Karpas-422 (cell line): ENCODE measurements at regions not wholly inside any gene's neighbourhood (a gene's known extent, or its start where the extent isn't known, plus 50 kb on each side); places are given as distances from the start of the nearest gene placed in this dataset.

ENCODE experiments used
- DNase-seq: peaks from one replicate; pipeline ENCODE4 v3.0.0-alpha.2; 2015
- H2AFZ ChIP-seq: fragments of 200-600 bp; sonication (generic); 2 replicates; pipeline ENCODE4 v1.6.1; 2014; ENCODE audit warnings: antibody characterized with exemption, low read length, mixed read lengths
- H3K27ac ChIP-seq: fragments of 200-600 bp; sonication (generic); 2 replicates; pipeline ENCODE4 v1.5.1; 2014; ENCODE audit warnings: mild to moderate bottlenecking, low read length, moderate library complexity
- H3K27me3 ChIP-seq: fragments of 200-600 bp; sonication (generic); 2 replicates; pipeline ENCODE4 v1.6.1; 2014; ENCODE audit warnings: low read length, mixed read lengths
- H3K36me3 ChIP-seq: fragments of 200-600 bp; sonication (generic); 2 replicates; pipeline ENCODE4 v1.6.1; 2014; ENCODE audit warnings: low read length, mixed read lengths; ENCODE audit not compliant: insufficient read depth
- H3K4me1 ChIP-seq: fragments of 200-600 bp; sonication (generic); 2 replicates; pipeline ENCODE4 v1.6.1; 2014; ENCODE audit warnings: mild to moderate bottlenecking, low read length, mixed read lengths
- H3K4me2 ChIP-seq: fragments of 200-600 bp; sonication (generic); 2 replicates; pipeline ENCODE4 v1.6.1; 2014; ENCODE audit warnings: low read length, low read depth, mild to moderate bottlenecking; ENCODE audit not compliant: poor library complexity, severe bottlenecking
- H3K4me3 ChIP-seq: fragments of 200-600 bp; sonication (generic); 2 replicates; pipeline ENCODE4 v1.5.1; 2014; ENCODE audit warnings: mild to moderate bottlenecking, antibody characterized with exemption, low read length, mixed read lengths
- H3K79me2 ChIP-seq: fragments of 200-600 bp; sonication (generic); 2 replicates; pipeline ENCODE4 v1.6.1; 2014; ENCODE audit warnings: mild to moderate bottlenecking, low read length, mixed read lengths
- H3K9ac ChIP-seq: fragments of 200-600 bp; sonication (generic); 2 replicates; pipeline ENCODE4 v1.6.0; 2014; ENCODE audit warnings: low read length
- H3K9me2 ChIP-seq: fragments of 200-600 bp; sonication (generic), shearing (Covaris generic); replicated peaks from 2 replicates; pipeline ENCODE4 v1.6.0; 2014; ENCODE audit warnings: mild to moderate bottlenecking, low read length, moderate library complexity; ENCODE audit not compliant: insufficient read depth
- H3K9me3 ChIP-seq: fragments of 300-700, 200-600 bp; sonication (generic); 2 replicates; pipeline ENCODE4 v1.6.1; 2014; ENCODE audit warnings: low read length, mixed read lengths
- H4K20me1 ChIP-seq: fragments of 200-600 bp; sonication (generic); 2 replicates; pipeline ENCODE4 v1.6.1; 2014; ENCODE audit warnings: mild to moderate bottlenecking, antibody characterized with exemption, low read length, low read depth; ENCODE audit not compliant: insufficient read depth

DNA sequence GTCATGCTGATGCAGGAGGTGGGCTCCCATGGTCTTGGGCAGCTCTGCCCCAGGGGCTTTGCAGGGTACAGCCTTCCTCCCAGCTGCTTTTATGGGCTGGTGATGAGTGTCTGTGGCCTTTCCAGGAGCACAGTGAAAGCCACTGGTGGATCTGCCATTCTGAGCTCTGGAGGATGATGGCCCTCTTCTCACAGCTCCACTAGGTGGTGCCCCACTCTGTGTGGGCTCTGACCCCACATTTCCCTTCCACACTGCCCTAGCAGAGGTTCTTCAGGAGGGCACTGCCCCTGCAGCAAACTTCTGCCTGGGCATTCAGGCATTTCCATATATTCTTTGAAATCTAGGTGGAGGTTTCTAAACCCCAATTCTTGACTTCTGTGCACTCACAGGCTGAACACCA lies 1188.6 kb downstream of the MRPL39 start:
- peaks cover 25% of the 10 kb centered on the region for H3K9me3 ChIP-seq
- H3K9me2 ChIP-seq, result no peaks in the 10 kb centered on the region
- DNase-seq, result peak; percentile 54
- peaks cover 6% of the 10 kb centered on the region; the same call in 1 of the 2 replicates for H3K4me1 ChIP-seq
- no peaks in the 10 kb centered on the region for H4K20me1 ChIP-seq
- no peaks in the 10 kb centered on the region for H3K27me3 ChIP-seq
- H3K36me3 ChIP-seq, result no peaks in the 10 kb centered on the region
- H3K27ac ChIP-seq, result no peak overlapping the region
- no peak overlapping the region for H2AFZ ChIP-seq
- no peaks in the 10 kb centered on the region for H3K79me2 ChIP-seq
- H3K9ac ChIP-seq, result no peak overlapping the region
- no peak overlapping the region for H3K4me3 ChIP-seq
- no peak overlapping the region for H3K4me2 ChIP-seq

- Histone ChIP-seq H3K9ac (no peak overlapping the region), H3K4me1 (no peaks in the 10 kb centered on the region), H3K27me3 (no peaks in the 10 kb centered on the region), H3K4me2 (no peak overlapping the region), H3K79me2 (no peaks in the 10 kb centered on the region), H3K4me3 (no peak overlapping the region), H3K9me3 (peaks cover 15% of the 10 kb centered on the region), H2AFZ (no peak overlapping the region), H3K27ac (no peak overlapping the region), H3K9me2 (no peaks in the 10 kb centered on the region), H3K36me3 (no peaks in the 10 kb centered on the region), H4K20me1 (no peaks in the 10 kb centered on the region)
- no peak for DNase-seq
Observed at GRCh38 chr21:24411429-24411828, 1195.9 kb downstream of the MRPL39 start.

GRCh38 chr21:24403221-24403620 lies 1204.1 kb downstream of the MRPL39 start:
- H2AFZ ChIP-seq, result no peak overlapping the region

GRCh38 chr21:24395320-24395923 lies 1211.9 kb downstream of the MRPL39 start:
- H3K4me2 ChIP-seq, result no peak overlapping the region
- H3K36me3 ChIP-seq, result no peaks in the 10 kb centered on the region
- no peak overlapping the region for H3K4me3 ChIP-seq
- DNase-seq, result no peak
- no peak overlapping the region for H3K9ac ChIP-seq
- no peak overlapping the region for H3K27ac ChIP-seq
- no peaks in the 10 kb centered on the region for H4K20me1 ChIP-seq
- no peaks in the 10 kb centered on the region for H3K79me2 ChIP-seq
- H3K4me1 ChIP-seq, result no peaks in the 10 kb centered on the region
- H3K9me3 ChIP-seq, result 0 out of 2 replicates have a peak, but pooled peaks cover 4% of the 10 kb centered on the region
- H3K9me2 ChIP-seq, result no peaks in the 10 kb centered on the region
- no peaks in the 10 kb centered on the region for H3K27me3 ChIP-seq
- H2AFZ ChIP-seq, result no peak overlapping the region

More at GRCh38 chr21:24403221-24403620, 1204.1 kb downstream of the MRPL39 start:
- Histone ChIP-seq H3K4me3 (no peak overlapping the region), H3K4me2 (no peak overlapping the region), H3K27me3 (no peaks in the 10 kb centered on the region), H4K20me1 (no peaks in the 10 kb centered on the region), H3K9me2 (no peaks in the 10 kb centered on the region), H3K9me3 (peaks cover 17% of the 10 kb centered on the region; the same call in 1 of the 2 replicates), H3K27ac (no peak overlapping the region), H3K36me3 (no peaks in the 10 kb centered on the region), H3K9ac (no peak overlapping the region), H3K4me1 (no peaks in the 10 kb centered on the region), H3K79me2 (no peaks in the 10 kb centered on the region)
- DNase-seq, result no peak

- peak; percentile 69 for DNase-seq
- Histone ChIP-seq H3K27ac (no peak overlapping the region), H3K4me1 (no peaks in the 10 kb centered on the region), H3K27me3 (no peaks in the 10 kb centered on the region), H3K79me2 (no peaks in the 10 kb centered on the region), H3K9me2 (no peaks in the 10 kb centered on the region), H2AFZ (no peak overlapping the region), H3K36me3 (no peaks in the 10 kb centered on the region), H4K20me1 (no peaks in the 10 kb centered on the region), H3K9me3 (0 out of 2 replicates have a peak, but pooled peaks cover 3% of the 10 kb centered on the region), H3K4me2 (no peak overlapping the region), H3K4me3 (no peak overlapping the region), H3K9ac (no peak overlapping the region)
Observed at GRCh38 chr21:24375201-24375600, 1232.1 kb downstream of the MRPL39 start.

- Histone ChIP-seq H3K4me2 (no peak overlapping the region), H4K20me1 (no peaks in the 10 kb centered on the region), H3K79me2 (no peaks in the 10 kb centered on the region), H3K27me3 (no peaks in the 10 kb centered on the region), H3K36me3 (no peaks in the 10 kb centered on the region), H3K4me1 (no peaks in the 10 kb centered on the region), H3K4me3 (no peak overlapping the region), H2AFZ (no peak overlapping the region), H3K9me3 (peaks cover 6% of the 10 kb centered on the region; the same call in 1 of the 2 replicates), H3K9ac (no peak overlapping the region), H3K9me2 (no peaks in the 10 kb centered on the region), H3K27ac (no peak overlapping the region)
- DNase-seq, result no peak
Observed at GRCh38 chr21:24372506-24372905, 1234.8 kb downstream of the MRPL39 start.

DNA sequence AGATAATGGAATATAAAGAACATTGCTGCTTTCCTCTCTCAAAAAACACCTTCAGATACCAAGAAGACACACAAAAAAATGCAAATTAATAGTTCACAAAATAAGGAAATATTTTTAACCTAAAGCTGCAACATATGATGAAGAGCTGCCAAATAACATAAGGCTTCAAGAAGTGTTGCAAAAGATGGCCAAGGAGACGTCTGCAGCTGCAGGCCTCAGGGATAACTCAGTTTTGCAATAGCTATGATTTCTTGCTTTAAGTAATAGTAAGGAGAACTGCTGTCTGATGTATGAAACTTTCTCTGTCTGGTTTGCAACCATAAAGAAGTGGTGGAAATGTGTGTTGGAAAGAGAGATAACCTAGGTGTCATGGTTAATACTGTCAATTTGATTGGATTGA lies 1237.5 kb downstream of the MRPL39 start:
- Histone ChIP-seq H3K36me3 (no peaks in the 10 kb centered on the region), H2AFZ (no peak overlapping the region), H3K9ac (no peak overlapping the region), H3K27ac (no peak overlapping the region), H3K4me2 (no peak overlapping the region), H3K9me3 (peaks cover 6% of the 10 kb centered on the region), H3K79me2 (no peaks in the 10 kb centered on the region), H3K4me1 (no peaks in the 10 kb centered on the region), H3K9me2 (no peaks in the 10 kb centered on the region), H4K20me1 (no peaks in the 10 kb centered on the region), H3K27me3 (no peaks in the 10 kb centered on the region), H3K4me3 (no peak overlapping the region)
- no peak for DNase-seq

DNA sequence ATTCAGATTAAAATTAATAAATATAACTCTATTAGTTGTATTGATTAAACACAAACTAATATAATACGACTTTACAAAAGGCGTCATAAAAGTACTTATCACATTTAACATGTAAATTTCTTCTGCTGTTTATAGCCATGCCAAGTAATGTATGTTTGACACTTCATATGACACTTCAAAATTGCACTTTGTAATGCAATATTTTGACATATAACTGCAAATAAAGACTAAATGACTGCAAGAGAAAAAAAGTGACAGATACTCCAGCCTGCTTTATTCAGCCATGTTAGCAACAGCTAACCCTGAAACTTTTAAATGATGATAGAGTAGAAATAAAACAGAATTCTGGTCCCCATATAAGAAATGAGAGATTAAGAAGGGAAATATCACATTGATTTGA lies 1238.0 kb downstream of the MRPL39 start:
- H3K4me3 ChIP-seq, result no peak overlapping the region
- no peaks in the 10 kb centered on the region for H3K4me1 ChIP-seq
- H3K9me3 ChIP-seq, result peaks cover 6% of the 10 kb centered on the region
- no peak overlapping the region for H3K27ac ChIP-seq
- no peak for DNase-seq
- H3K27me3 ChIP-seq, result no peaks in the 10 kb centered on the region
- H3K9ac ChIP-seq, result no peak overlapping the region
- H2AFZ ChIP-seq, result no peak overlapping the region
- H3K4me2 ChIP-seq, result no peak overlapping the region
- H3K9me2 ChIP-seq, result no peaks in the 10 kb centered on the region
- no peaks in the 10 kb centered on the region for H3K36me3 ChIP-seq
- no peaks in the 10 kb centered on the region for H4K20me1 ChIP-seq
- no peaks in the 10 kb centered on the region for H3K79me2 ChIP-seq
